H1 (cell line): ENCODE measurements at regions not wholly inside any gene's neighbourhood (a gene's known extent, or its start where the extent isn't known, plus 50 kb on each side); places are given as distances from the start of the nearest gene placed in this dataset.

ENCODE experiments used
- CBX5 ChIP-seq: fragments of 300-800, 300-1000 bp; sonication (generic); IDR thresholded peaks from 2 replicates; pipeline ENCODE4 v1.7.1; 2016; ENCODE audit warnings: antibody characterized with exemption, low read length, low read depth
- CREB1 ChIP-seq: IDR thresholded peaks from 2 replicates; pipeline ENCODE4 v1.6.1; 2012; ENCODE audit warnings: inconsistent platforms
- EZH2 ChIP-seq: fragments of 200-600 bp; sonication (generic); IDR thresholded peaks from 2 replicates; pipeline ENCODE4 v1.7.1; 2012; ENCODE audit warnings: low read depth, mild to moderate bottlenecking, moderate library complexity, low read length, inconsistent platforms; ENCODE audit not compliant: severe bottlenecking
- SIRT6 ChIP-seq: IDR thresholded peaks from one replicate; pipeline ENCODE4 v1.7.1; 2012; ENCODE audit warnings: low read length, inconsistent platforms

- TF ChIP-seq CBX5, result no peak
- TF ChIP-seq SIRT6, result no peak
- TF ChIP-seq CREB1, result no peak
- TF ChIP-seq EZH2, result no peak
Observed at GRCh38 chr1:67966666-67967009, 83.8 kb downstream of the DIRAS3 start (continued).
